Breast epithelium (tissue), 4 donors: ENCODE measurements at regions not wholly inside any gene's neighbourhood (a gene's known extent, or its start where the extent isn't known, plus 50 kb on each side); places are given as distances from the start of the nearest gene placed in this dataset.
A peak's percentile ranks its signal among the peaks of the same experiment; 100 is the strongest.

Source experiments
- DNase-seq, 2 donors: peaks; one replicate each; pipeline ENCODE4 v3.0.0-alpha.2; 2019; ENCODE audit warnings: low spot score in 2 of 2
- H3K27ac ChIP-seq, 2 donors: fragments of 200-600 bp; sonication (generic) in 1 of 2; one replicate each; pipeline ENCODE4 v1.5.1; 2016 to 2019; ENCODE audit warnings: mild to moderate bottlenecking in 1 of 2
- H3K27me3 ChIP-seq, 2 donors: fragments of 200-600 bp; sonication (generic) in 1 of 2; one replicate each; pipeline versions ENCODE4 v1.5.1 to v1.6.0; 2017 to 2019; ENCODE audit warnings: control low read depth in 1 of 2, mild to moderate bottlenecking in 1 of 2
- H3K36me3 ChIP-seq: fragments of 200-600 bp; one replicate; pipeline ENCODE4 v1.5.1; 2019
- H3K4me1 ChIP-seq, 2 donors: fragments of 200-600 bp; sonication (generic); one replicate each; pipeline ENCODE4 v1.5.1; 2016 to 2019; ENCODE audit warnings: control low read depth in 1 of 2
- H3K4me3 ChIP-seq, 3 donors: fragments of 200-600 bp; sonication (generic); 1 replicate in 2 of 3; 2 replicates in 1 of 3; pipeline ENCODE4 v1.5.1; 2016 to 2019; ENCODE audit warnings: mild to moderate bottlenecking in 3 of 3, moderate library complexity in 2 of 3
- H3K9me3 ChIP-seq, 2 donors: fragments of 200-600 bp; sonication (generic) in 1 of 2; one replicate each; pipeline ENCODE4 v1.5.1; 2016 to 2019; ENCODE audit warnings: control low read depth in 1 of 2
- POLR2A ChIP-seq: fragments of 450-650 bp; IDR thresholded peaks from one replicate; pipeline ENCODE4 v1.6.1; 2016; ENCODE audit warnings: antibody characterized with exemption, mild to moderate bottlenecking, moderate library complexity
- POLR2AphosphoS5 ChIP-seq, 3 donors: sonication (generic); formaldehyde crosslinking; IDR thresholded peaks; one replicate each; pipeline ENCODE4 v1.6.1; 2017; ENCODE audit warnings: antibody characterized with exemption in 3 of 3
- intact Hi-C: fragments of 100-400 bp; cut with DNase I; formaldehyde crosslinking; loops from one replicate; pipeline ENCODE4 v1.15.1; 2023; ENCODE audit warnings: low total_unique reads
- TF ChIP-seq, protein P1 (sequence below), 3 donors: fragments of 450-650 bp; IDR thresholded peaks; one replicate each; pipeline ENCODE4 v1.5.1; 2016 to 2017; ENCODE audit warnings: antibody characterized with exemption in 3 of 3, mild to moderate bottlenecking in 3 of 3, moderate library complexity in 3 of 3

GRCh38 chr4:41381384-41381783 lies 124.7 kb downstream of the UCHL1 start:
- TF ChIP-seq POLR2A (no peak), POLR2AphosphoS5 (IDR thresholded peaks at IDR 0.05) (no peak)
- TF ChIP-seq, protein P1, sequence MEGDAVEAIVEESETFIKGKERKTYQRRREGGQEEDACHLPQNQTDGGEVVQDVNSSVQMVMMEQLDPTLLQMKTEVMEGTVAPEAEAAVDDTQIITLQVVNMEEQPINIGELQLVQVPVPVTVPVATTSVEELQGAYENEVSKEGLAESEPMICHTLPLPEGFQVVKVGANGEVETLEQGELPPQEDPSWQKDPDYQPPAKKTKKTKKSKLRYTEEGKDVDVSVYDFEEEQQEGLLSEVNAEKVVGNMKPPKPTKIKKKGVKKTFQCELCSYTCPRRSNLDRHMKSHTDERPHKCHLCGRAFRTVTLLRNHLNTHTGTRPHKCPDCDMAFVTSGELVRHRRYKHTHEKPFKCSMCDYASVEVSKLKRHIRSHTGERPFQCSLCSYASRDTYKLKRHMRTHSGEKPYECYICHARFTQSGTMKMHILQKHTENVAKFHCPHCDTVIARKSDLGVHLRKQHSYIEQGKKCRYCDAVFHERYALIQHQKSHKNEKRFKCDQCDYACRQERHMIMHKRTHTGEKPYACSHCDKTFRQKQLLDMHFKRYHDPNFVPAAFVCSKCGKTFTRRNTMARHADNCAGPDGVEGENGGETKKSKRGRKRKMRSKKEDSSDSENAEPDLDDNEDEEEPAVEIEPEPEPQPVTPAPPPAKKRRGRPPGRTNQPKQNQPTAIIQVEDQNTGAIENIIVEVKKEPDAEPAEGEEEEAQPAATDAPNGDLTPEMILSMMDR (IDR thresholded peaks at IDR 0.05): no peak
- no peaks in the 10 kb centered on the region for H3K27me3 ChIP-seq
- peaks cover 4 to 11% of the 10 kb centered on the region in 2 donors for H3K9me3 ChIP-seq
- DNase-seq: no peak
- H3K4me1 ChIP-seq: no peaks in the 10 kb centered on the region
- no peak overlapping the region for H3K27ac ChIP-seq
- H3K36me3 ChIP-seq: no peaks in the 10 kb centered on the region
- no peak overlapping the region for H3K4me3 ChIP-seq
- intact Hi-C loops: no loop called here

GRCh38 chr4:41384992-41385391 lies 128.3 kb downstream of the UCHL1 start:
- Histone ChIP-seq H3K27me3 (no peaks in the 10 kb centered on the region), H3K4me1 (no peaks in the 10 kb centered on the region), H3K27ac (no peak overlapping the region), H3K4me3 (no peak overlapping the region), H3K9me3 (no peaks in the 10 kb centered on the region), H3K36me3 (no peaks in the 10 kb centered on the region)
- no peak for TF ChIP-seq POLR2AphosphoS5 (IDR thresholded peaks at IDR 0.05)
- TF ChIP-seq POLR2A: no peak
- TF ChIP-seq, protein P1 (IDR thresholded peaks at IDR 0.05): no peak
- peak; percentile 39 to 57 for DNase-seq
- intact Hi-C loops: no loop called here

DNA sequence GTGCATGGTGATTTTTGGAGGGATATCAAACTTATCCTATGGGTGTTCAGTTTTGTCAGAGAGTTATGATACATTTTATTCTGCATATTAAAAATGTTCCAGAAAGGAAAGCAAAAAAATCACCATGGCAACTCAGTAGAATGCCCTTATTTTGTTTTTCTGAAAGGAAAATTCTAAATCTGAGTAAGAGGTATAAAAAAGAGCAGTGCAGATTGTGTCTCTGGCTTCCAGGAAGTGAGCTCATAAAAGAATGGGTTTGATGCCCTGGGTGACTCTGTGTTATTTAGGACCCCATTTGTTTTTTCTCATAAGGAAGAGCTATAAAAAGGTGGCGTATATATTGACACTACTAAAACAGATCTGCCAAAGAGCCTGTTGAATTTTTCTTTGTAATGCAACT lies 128.8 kb downstream of the UCHL1 start:
- intact Hi-C loops: no loop called here
- H3K9me3 ChIP-seq: no peaks in the 10 kb centered on the region
- no peak for DNase-seq
- TF ChIP-seq, protein P1 (IDR thresholded peaks at IDR 0.05): no peak
- no peak for TF ChIP-seq POLR2A
- H3K4me3 ChIP-seq: no peak overlapping the region
- H3K27me3 ChIP-seq: no peaks in the 10 kb centered on the region
- no peaks in the 10 kb centered on the region for H3K36me3 ChIP-seq
- H3K4me1 ChIP-seq: no peaks in the 10 kb centered on the region
- no peak overlapping the region for H3K27ac ChIP-seq

DNA sequence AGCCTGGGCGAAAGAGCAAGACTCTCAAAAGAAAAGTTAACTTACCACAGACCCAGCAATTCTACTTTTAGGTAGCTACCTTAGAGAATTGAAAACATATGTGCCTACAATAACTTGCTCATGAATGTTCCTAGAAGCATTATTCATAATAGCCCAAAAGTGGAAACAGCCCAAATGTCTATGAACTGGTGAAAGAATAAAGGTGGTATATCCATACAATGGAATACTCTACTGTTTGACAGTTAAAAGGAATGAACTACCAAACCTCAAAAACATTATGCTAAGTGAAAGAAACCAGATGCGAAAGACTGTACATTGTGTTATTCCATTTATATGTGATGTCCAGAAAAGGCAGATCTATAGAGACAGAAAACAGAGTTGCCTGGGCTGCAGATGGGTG lies 131.4 kb downstream of the UCHL1 start:
- DNase-seq: no peak
- no peaks in the 10 kb centered on the region for H3K4me1 ChIP-seq
- H3K36me3 ChIP-seq: no peaks in the 10 kb centered on the region
- intact Hi-C loops: no loop called here
- TF ChIP-seq, protein P1 (IDR thresholded peaks at IDR 0.05): no peak
- TF ChIP-seq POLR2A: no peak
- no peak for TF ChIP-seq POLR2AphosphoS5 (IDR thresholded peaks at IDR 0.05)
- no peaks in the 10 kb centered on the region for H3K9me3 ChIP-seq
- no peak overlapping the region for H3K27ac ChIP-seq
- H3K4me3 ChIP-seq: no peak overlapping the region
- H3K27me3 ChIP-seq: no peaks in the 10 kb centered on the region

- Histone ChIP-seq H3K9me3 (no peaks in the 10 kb centered on the region), H3K27ac (no peak overlapping the region), H3K4me1 (no peaks in the 10 kb centered on the region), H3K4me3 (no peak overlapping the region), H3K27me3 (no peaks in the 10 kb centered on the region), H3K36me3 (no peaks in the 10 kb centered on the region)
- no peak for DNase-seq
- intact Hi-C loops: no loop called here
- no peak for TF ChIP-seq POLR2A
- TF ChIP-seq, protein P1 (IDR thresholded peaks at IDR 0.05): no peak
- TF ChIP-seq POLR2AphosphoS5 (IDR thresholded peaks at IDR 0.05): no peak
Observed at GRCh38 chr4:41389356-41389755, 132.6 kb downstream of the UCHL1 start.
